Esophagus squamous epithelium (tissue), 5 donors: ENCODE measurements at regions not wholly inside any gene's neighbourhood (a gene's known extent, or its start where the extent isn't known, plus 50 kb on each side); places are given as distances from the start of the nearest gene placed in this dataset.

ENCODE experiments used
- DNase-seq: peaks from one replicate; lab custom pipeline; 2025; lab: John Stamatoyannopoulos, UW
- H3K27ac ChIP-seq, 4 donors: fragments of 200-600 bp; sonication (generic); one replicate each; pipeline ENCODE4 v1.5.1; 2016 to 2019; ENCODE audit warnings: mild to moderate bottlenecking in 1 of 4
- H3K27me3 ChIP-seq, 4 donors: fragments of 200-600 bp; sonication (generic); 1 replicate in 3 of 4; 2 replicates in 1 of 4; pipeline versions ENCODE4 v1.5.1 to v1.6.0; 2017 to 2021; ENCODE audit warnings: antibody characterized with exemption in 1 of 4
- H3K36me3 ChIP-seq, 3 donors: fragments of 200-600 bp; sonication (generic); one replicate each; pipeline ENCODE4 v1.5.1; 2016 to 2019
- H3K4me1 ChIP-seq, 3 donors: fragments of 200-600 bp; sonication (generic); one replicate each; pipeline ENCODE4 v1.5.1; 2017 to 2019
- H3K4me3 ChIP-seq, 4 donors: fragments of 200-600 bp; sonication (generic); 1 replicate in 3 of 4; 2 replicates in 1 of 4; pipeline ENCODE4 v1.5.1; 2016 to 2019; ENCODE audit warnings: mild to moderate bottlenecking in 2 of 4, moderate library complexity in 1 of 4
- H3K9me3 ChIP-seq, 3 donors: fragments of 200-600 bp; sonication (generic); one replicate each; pipeline ENCODE4 v1.5.1; 2016 to 2019
- CTCF ChIP-seq, 6 experiments: fragments of 450-650 bp in 4 of 6; fragments of 200-600 bp in 2 of 6; sonication (generic) in 2 of 6; IDR thresholded peaks; one replicate each; pipeline ENCODE4 v1.5.1; 2016 to 2019; ENCODE audit warnings: antibody characterized with exemption in 6 of 6, mild to moderate bottlenecking in 4 of 6, moderate library complexity in 4 of 6
- POLR2A ChIP-seq, 4 donors: fragments of 450-650 bp; IDR thresholded peaks; one replicate each; pipeline ENCODE4 v1.6.1; 2017; ENCODE audit warnings: antibody characterized with exemption in 4 of 4, mild to moderate bottlenecking in 4 of 4, moderate library complexity in 3 of 4
- WGBS, 2 donors: methylation state at CpG; one replicate each; pipeline ENCODE4 v1.1.5; 2018; 5-methylcytosine and 5-hydroxymethylcytosine counted together
- intact Hi-C: fragments of 100-400 bp; cut with DNase I; formaldehyde crosslinking; loops from one replicate; pipeline ENCODE4 v1.15.0; 2022
- donor health status: DM: yes; HTN: yes; CAD: no.

- TF ChIP-seq POLR2A (IDR thresholded peaks at IDR 0.05) (no peak), CTCF (IDR thresholded peaks at IDR 0.05) (no peak)
- Histone ChIP-seq H3K9me3 (no peaks in the 10 kb centered on the region), H3K27ac (no peak overlapping the region), H3K4me3 (no peak overlapping the region), H3K4me1 (peaks cover 0 to 23% (median 7%) of the 10 kb centered on the region in 3 donors), H3K27me3 (no peaks in the 10 kb centered on the region), H3K36me3 (no peaks in the 10 kb centered on the region)
- 29 to 38% methylated on average over 2 of the region's 2 CpGs for WGBS, 2 donors
- no peak for DNase-seq
- intact Hi-C loops, result no loop called here
Observed at GRCh38 chr6:79416931-79417330, 120.3 kb downstream of the LCA5 start.

GRCh38 chr6:79413562-79414002 lies 123.6 kb downstream of the LCA5 start:
- Histone ChIP-seq H3K27me3 (no peaks in the 10 kb centered on the region), H3K9me3 (no peaks in the 10 kb centered on the region), H3K27ac (peak overlapping the region in 1 of 4 donors; percentile 10), H3K36me3 (no peaks in the 10 kb centered on the region), H3K4me1 (peaks cover 0 to 16% (median 7%) of the 10 kb centered on the region in 3 donors), H3K4me3 (no peak overlapping the region)
- WGBS, 2 donors, result 4 to 8% methylated on average over 2 of the region's 2 CpGs
- intact Hi-C loops, result no loop called here
- no peak for TF ChIP-seq CTCF (IDR thresholded peaks at IDR 0.05)
- TF ChIP-seq POLR2A (IDR thresholded peaks at IDR 0.05), result no peak
- DNase-seq, result no peak

GRCh38 chr6:79410806-79411205 lies 126.4 kb downstream of the LCA5 start:
- Histone ChIP-seq H3K9me3 (no peaks in the 10 kb centered on the region), H3K27me3 (no peaks in the 10 kb centered on the region), H3K4me3 (no peak overlapping the region), H3K4me1 (peaks cover 0 to 16% (median 7%) of the 10 kb centered on the region in 3 donors), H3K27ac (no peak overlapping the region), H3K36me3 (no peaks in the 10 kb centered on the region)
- no peak for DNase-seq
- TF ChIP-seq CTCF (IDR thresholded peaks at IDR 0.05), result no peak
- no peak for TF ChIP-seq POLR2A (IDR thresholded peaks at IDR 0.05)
- 88 to 92% methylated on average over 2 of the region's 2 CpGs for WGBS, 2 donors
- intact Hi-C loops, result no loop called here

- TF ChIP-seq CTCF (IDR thresholded peaks at IDR 0.05), result no peak
- no peak for TF ChIP-seq POLR2A (IDR thresholded peaks at IDR 0.05)
- Histone ChIP-seq H3K36me3 (no peaks in the 10 kb centered on the region), H3K4me1 (peaks cover 0 to 6% (median 4%) of the 10 kb centered on the region in 3 donors), H3K27ac (no peak overlapping the region), H3K9me3 (no peaks in the 10 kb centered on the region), H3K27me3 (no peaks in the 10 kb centered on the region), H3K4me3 (no peak overlapping the region)
- WGBS, 2 donors, result 78 to 80% methylated on average over 7 of the region's 7 CpGs
- DNase-seq, result no peak
- intact Hi-C loops, result no loop called here
Observed at GRCh38 chr6:79408256-79408974, 128.8 kb downstream of the LCA5 start.

- WGBS, 2 donors, result 93% methylated on average over 7 of the region's 8 CpGs; no CpG with 5 or more reads in 1 of the 2 donors
Observed at GRCh38 chr6:79404677-79405076, 132.6 kb downstream of the LCA5 start.

More at GRCh38 chr6:79404677-79405076, 132.6 kb downstream of the LCA5 start:
- TF ChIP-seq POLR2A (IDR thresholded peaks at IDR 0.05), result no peak
- TF ChIP-seq CTCF (IDR thresholded peaks at IDR 0.05), result no peak
- no peak for DNase-seq
- no peaks in the 10 kb centered on the region for H3K9me3 ChIP-seq
- no peak overlapping the region for H3K27ac ChIP-seq
- H3K4me1 ChIP-seq, result no peaks in the 10 kb centered on the region
- H3K27me3 ChIP-seq, result no peaks in the 10 kb centered on the region
- H3K36me3 ChIP-seq, result no peaks in the 10 kb centered on the region
- intact Hi-C loops, result no loop called here
- H3K4me3 ChIP-seq, result no peak overlapping the region
